HFFc6 (cell line): ENCODE measurements at regions not wholly inside any gene's neighbourhood (a gene's known extent, or its start where the extent isn't known, plus 50 kb on each side); places are given as distances from the start of the nearest gene placed in this dataset.

ENCODE experiments used
- DNase-seq: peaks from one replicate; pipeline ENCODE4 v3.0.0-alpha.2; 2018
- H3K27ac Mint-ChIP-seq: 2 replicates; pipeline ENCODE4 v1.8.0; 2020; ENCODE audit warnings: mild to moderate bottlenecking, mixed read lengths
- H3K27me3 Mint-ChIP-seq: 2 replicates; pipeline ENCODE4 v1.8.0; 2021; ENCODE audit warnings: mild to moderate bottlenecking, moderate library complexity, mixed read lengths; ENCODE audit not compliant: insufficient read depth
- H3K36me3 Mint-ChIP-seq: 2 replicates; pipeline ENCODE4 v1.8.0; 2021; ENCODE audit warnings: low read depth, mixed read lengths
- H3K4me1 Mint-ChIP-seq: 2 replicates; pipeline ENCODE4 v1.8.0; 2020; ENCODE audit warnings: low read depth, mixed read lengths
- H3K4me3 Mint-ChIP-seq: 2 replicates; pipeline ENCODE4 v1.8.0; 2020; ENCODE audit warnings: mild to moderate bottlenecking, moderate library complexity, mixed read lengths
- H3K9me3 Mint-ChIP-seq: 2 replicates; pipeline ENCODE4 v1.8.0; 2020; ENCODE audit warnings: mild to moderate bottlenecking, mixed read lengths
- CTCF ChIP-seq: fragments of 200-600 bp; sonication (generic); IDR thresholded peaks from 2 replicates; pipeline ENCODE4 v1.5.0; 2021; ENCODE audit warnings: antibody characterized with exemption, mild to moderate bottlenecking

- Mint-ChIP-seq H3K4me3 (no peak overlapping the region), H3K9me3 (peaks cover 25% of the 10 kb centered on the region), H3K27ac (no peak overlapping the region), H3K27me3 (no peaks in the 10 kb centered on the region; the same call in none of the 2 replicates), H3K36me3 (no peaks in the 10 kb centered on the region), H3K4me1 (no peaks in the 10 kb centered on the region)
- TF ChIP-seq CTCF, result no peak
- DNase-seq, result no peak
These were observed 979.9 kb downstream of the TYW1 start for GRCh38 chr7:67976490-67976889.

- Mint-ChIP-seq H3K27ac (no peak overlapping the region), H3K9me3 (peaks cover 12% of the 10 kb centered on the region), H3K4me1 (no peaks in the 10 kb centered on the region), H3K4me3 (no peak overlapping the region), H3K27me3 (peaks cover 2% of the 10 kb centered on the region), H3K36me3 (no peaks in the 10 kb centered on the region)
- no peak for DNase-seq
- TF ChIP-seq CTCF, result no peak
These were observed 986.9 kb downstream of the TYW1 start for GRCh38 chr7:67983486-67983885.

GRCh38 chr7:67984326-67984725, 987.7 kb downstream of the TYW1 start:
- H3K9me3 Mint-ChIP-seq, result peaks cover 12% of the 10 kb centered on the region
- no peak overlapping the region for H3K4me3 Mint-ChIP-seq
- TF ChIP-seq CTCF, result no peak

GRCh38 chr7:67989142-67989541, 992.5 kb downstream of the TYW1 start:
- no peak for TF ChIP-seq CTCF
- Mint-ChIP-seq H3K4me3 (no peak overlapping the region), H3K27me3 (peaks cover 4% of the 10 kb centered on the region; the same call in 1 of the 2 replicates), H3K36me3 (no peaks in the 10 kb centered on the region), H3K27ac (no peak overlapping the region), H3K4me1 (no peaks in the 10 kb centered on the region), H3K9me3 (peaks cover 17% of the 10 kb centered on the region)
- DNase-seq, result no peak

More at GRCh38 chr7:67984326-67984725, 987.7 kb downstream of the TYW1 start:
- H3K27me3 Mint-ChIP-seq, result peaks cover 2% of the 10 kb centered on the region
- no peaks in the 10 kb centered on the region for H3K36me3 Mint-ChIP-seq
- DNase-seq, result no peak
- no peak overlapping the region for H3K27ac Mint-ChIP-seq
- no peaks in the 10 kb centered on the region for H3K4me1 Mint-ChIP-seq

- Mint-ChIP-seq H3K36me3 (no peaks in the 10 kb centered on the region), H3K27ac (no peak overlapping the region), H3K4me1 (no peaks in the 10 kb centered on the region), H3K4me3 (no peak overlapping the region), H3K9me3 (peaks cover 26% of the 10 kb centered on the region), H3K27me3 (peaks cover 4% of the 10 kb centered on the region; the same call in 1 of the 2 replicates)
- TF ChIP-seq CTCF, result no peak
- DNase-seq, result no peak
These were observed 993.4 kb downstream of the TYW1 start for GRCh38 chr7:67990003-67990402.

GRCh38 chr7:67990716-67991115, 994.1 kb downstream of the TYW1 start:
- H3K4me1 Mint-ChIP-seq, result no peaks in the 10 kb centered on the region
- no peaks in the 10 kb centered on the region for H3K36me3 Mint-ChIP-seq
- no peak for DNase-seq
- H3K4me3 Mint-ChIP-seq, result no peak overlapping the region
- no peak for TF ChIP-seq CTCF
- H3K27ac Mint-ChIP-seq, result no peak overlapping the region
- peaks cover 29% of the 10 kb centered on the region for H3K9me3 Mint-ChIP-seq
- peaks cover 4% of the 10 kb centered on the region; the same call in 1 of the 2 replicates for H3K27me3 Mint-ChIP-seq
